Type B pancreatic cell (in vitro differentiated cells): ENCODE measurements at regions not wholly inside any gene's neighbourhood (a gene's known extent, or its start where the extent isn't known, plus 50 kb on each side); places are given as distances from the start of the nearest gene placed in this dataset.

Source experiments
- DNase-seq: peaks from one replicate; pipeline ENCODE4 v3.0.0; 2021; ENCODE audit warnings: mixed read lengths; ENCODE audit not compliant: unreplicated experiment; ENCODE audit errors: extremely low spot score
- H3K27ac Mint-ChIP-seq: 2 replicates; pipeline ENCODE4 v1.8.0; 2021; ENCODE audit warnings: mild to moderate bottlenecking, mixed read lengths
- H3K27me3 Mint-ChIP-seq: 2 replicates; pipeline ENCODE4 v1.8.0; 2021; ENCODE audit warnings: mixed read lengths
- H3K36me3 Mint-ChIP-seq: 2 replicates; pipeline ENCODE4 v1.8.0; 2021; ENCODE audit warnings: mixed read lengths
- H3K4me1 Mint-ChIP-seq: one replicate; pipeline ENCODE4 v1.8.0; 2021; ENCODE audit warnings: mixed read lengths; ENCODE audit not compliant: unreplicated experiment
- H3K4me3 Mint-ChIP-seq: 2 replicates; pipeline ENCODE4 v1.8.0; 2021; ENCODE audit warnings: mild to moderate bottlenecking, mixed read lengths
- H3K9me3 Mint-ChIP-seq: 2 replicates; pipeline ENCODE4 v1.8.0; 2021; ENCODE audit warnings: mixed read lengths
- TF ChIP-seq, protein P1 (sequence below): fragments of 200-600 bp; sonication (generic); conservative IDR thresholded peaks from 2 replicates; pipeline ENCODE4 v1.5.0; 2021; ENCODE audit warnings: antibody characterized with exemption, mild to moderate bottlenecking

DNA sequence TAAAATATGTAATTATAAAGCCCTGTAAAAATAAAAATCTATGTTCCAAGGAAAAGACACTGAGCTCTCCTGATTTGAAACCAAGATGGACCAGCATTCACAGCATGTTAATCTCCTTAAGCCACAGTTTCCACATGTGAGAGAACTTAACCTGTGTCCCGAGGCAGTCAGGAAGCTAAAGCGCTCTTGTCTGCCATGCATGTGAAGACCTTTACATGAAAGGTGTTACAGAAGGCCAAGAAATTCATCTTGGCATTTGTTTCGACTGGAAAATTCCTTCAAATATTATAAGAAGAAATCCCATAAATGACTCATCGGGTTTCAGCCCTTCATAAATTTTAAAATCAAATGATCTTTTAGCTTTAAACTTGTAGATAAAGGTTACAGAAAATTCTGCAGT, 328.6 kb downstream of the CDH2 start:
- H3K4me3 Mint-ChIP-seq = no peak overlapping the region
- TF ChIP-seq, protein P1, sequence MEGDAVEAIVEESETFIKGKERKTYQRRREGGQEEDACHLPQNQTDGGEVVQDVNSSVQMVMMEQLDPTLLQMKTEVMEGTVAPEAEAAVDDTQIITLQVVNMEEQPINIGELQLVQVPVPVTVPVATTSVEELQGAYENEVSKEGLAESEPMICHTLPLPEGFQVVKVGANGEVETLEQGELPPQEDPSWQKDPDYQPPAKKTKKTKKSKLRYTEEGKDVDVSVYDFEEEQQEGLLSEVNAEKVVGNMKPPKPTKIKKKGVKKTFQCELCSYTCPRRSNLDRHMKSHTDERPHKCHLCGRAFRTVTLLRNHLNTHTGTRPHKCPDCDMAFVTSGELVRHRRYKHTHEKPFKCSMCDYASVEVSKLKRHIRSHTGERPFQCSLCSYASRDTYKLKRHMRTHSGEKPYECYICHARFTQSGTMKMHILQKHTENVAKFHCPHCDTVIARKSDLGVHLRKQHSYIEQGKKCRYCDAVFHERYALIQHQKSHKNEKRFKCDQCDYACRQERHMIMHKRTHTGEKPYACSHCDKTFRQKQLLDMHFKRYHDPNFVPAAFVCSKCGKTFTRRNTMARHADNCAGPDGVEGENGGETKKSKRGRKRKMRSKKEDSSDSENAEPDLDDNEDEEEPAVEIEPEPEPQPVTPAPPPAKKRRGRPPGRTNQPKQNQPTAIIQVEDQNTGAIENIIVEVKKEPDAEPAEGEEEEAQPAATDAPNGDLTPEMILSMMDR = no peak
- no peaks in the 10 kb centered on the region for H3K4me1 Mint-ChIP-seq
- no peaks in the 10 kb centered on the region for H3K27me3 Mint-ChIP-seq
- DNase-seq = no peak
- H3K27ac Mint-ChIP-seq = no peak overlapping the region
- H3K36me3 Mint-ChIP-seq = no peaks in the 10 kb centered on the region
- H3K9me3 Mint-ChIP-seq = no peaks in the 10 kb centered on the region

DNA sequence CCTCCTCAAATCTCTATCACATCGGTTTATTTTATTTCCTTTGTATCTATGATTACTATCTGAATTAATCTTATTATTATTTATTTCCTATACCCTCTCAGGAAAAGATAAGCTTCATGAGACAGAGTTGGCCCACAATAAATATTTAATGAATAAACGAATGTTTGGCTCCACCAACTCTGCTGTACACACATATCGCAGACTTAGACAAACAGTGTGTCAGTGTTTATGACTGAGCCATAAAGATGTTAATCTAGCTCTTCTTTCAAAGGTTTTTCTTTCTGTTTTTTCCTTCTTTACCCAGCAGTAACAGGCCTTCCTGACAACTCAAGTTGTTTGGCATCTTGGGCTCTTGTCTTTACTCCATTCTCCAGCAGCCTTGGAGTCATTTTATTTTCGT, 329.5 kb downstream of the CDH2 start:
- no peak for DNase-seq
- no peaks in the 10 kb centered on the region for H3K4me1 Mint-ChIP-seq
- no peaks in the 10 kb centered on the region for H3K27me3 Mint-ChIP-seq
- TF ChIP-seq, protein P1 = no peak
- no peaks in the 10 kb centered on the region for H3K36me3 Mint-ChIP-seq
- H3K27ac Mint-ChIP-seq = no peak overlapping the region
- H3K4me3 Mint-ChIP-seq = no peak overlapping the region
- H3K9me3 Mint-ChIP-seq = no peaks in the 10 kb centered on the region

DNA sequence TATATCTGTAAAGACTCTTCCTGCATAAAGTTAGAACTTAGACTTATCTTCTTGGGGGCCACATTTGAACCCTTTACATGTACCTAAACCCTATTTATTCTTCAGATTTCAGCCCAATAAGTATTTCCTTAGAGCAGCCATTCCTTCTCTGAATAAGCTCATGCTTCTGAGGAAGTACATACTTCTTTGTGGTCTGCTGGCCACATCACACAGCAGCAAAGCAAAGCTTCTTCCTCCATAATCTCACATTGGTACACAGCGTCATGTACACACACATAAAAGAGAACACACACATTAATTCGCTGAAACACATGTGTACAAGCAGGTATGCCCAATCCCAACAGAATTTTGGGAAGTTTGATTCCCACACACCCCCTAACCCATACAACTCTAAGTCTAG, 331.0 kb downstream of the CDH2 start:
- TF ChIP-seq, protein P1 = no peak
- Mint-ChIP-seq H3K4me3 (no peak overlapping the region), H3K27me3 (no peaks in the 10 kb centered on the region), H3K36me3 (no peaks in the 10 kb centered on the region), H3K9me3 (no peaks in the 10 kb centered on the region), H3K27ac (no peak overlapping the region), H3K4me1 (no peaks in the 10 kb centered on the region)
- no peak for DNase-seq

DNA sequence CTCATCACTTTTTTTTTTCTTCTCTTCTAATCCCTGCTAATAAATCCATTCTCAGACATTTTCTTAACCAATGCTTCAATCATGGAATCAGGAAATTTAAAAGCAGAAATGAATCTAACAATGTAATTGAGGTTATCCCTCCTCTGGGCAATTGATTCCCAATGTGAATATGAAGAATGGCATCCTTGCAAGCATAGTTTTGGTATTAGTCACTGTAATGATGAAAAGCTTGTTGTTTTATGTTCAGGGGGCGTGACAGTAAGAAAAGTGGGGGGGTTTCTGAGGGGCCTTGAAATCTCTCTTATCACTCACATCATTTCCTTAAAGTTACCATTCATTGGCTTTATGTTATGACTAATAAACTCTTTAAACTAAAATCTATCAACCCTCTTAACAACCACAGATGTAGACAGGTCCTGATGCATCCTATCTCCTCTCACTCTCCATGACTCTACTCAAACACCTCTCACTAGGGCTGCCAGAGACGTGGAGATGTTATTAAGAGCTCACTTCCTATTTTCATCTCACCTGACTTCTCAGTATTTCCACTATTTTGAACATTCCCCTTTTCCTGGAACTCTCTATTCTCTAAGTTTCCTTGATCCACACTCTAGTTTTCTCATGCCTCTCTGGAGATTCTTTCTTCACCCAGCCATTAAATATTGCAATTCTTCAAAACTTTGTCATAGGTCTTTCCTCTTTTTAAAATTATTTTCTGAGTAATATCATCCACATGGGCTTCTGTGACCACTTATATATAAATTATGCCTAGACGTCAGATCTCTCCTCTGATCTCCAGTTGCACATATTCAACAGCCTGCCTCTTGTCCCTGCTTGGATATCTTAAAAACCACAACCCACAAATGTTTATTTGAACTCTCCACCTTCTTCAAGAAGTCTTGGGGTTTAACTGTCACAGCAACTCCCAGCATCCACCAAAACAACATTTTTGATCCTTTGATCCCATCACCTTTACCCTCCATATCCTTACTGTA, 332.9 kb downstream of the CDH2 start:
- H3K4me1 Mint-ChIP-seq = no peaks in the 10 kb centered on the region
- H3K27me3 Mint-ChIP-seq = no peaks in the 10 kb centered on the region
- DNase-seq = no peak
- no peak overlapping the region for H3K27ac Mint-ChIP-seq
- no peak overlapping the region for H3K4me3 Mint-ChIP-seq
- H3K9me3 Mint-ChIP-seq = no peaks in the 10 kb centered on the region
- no peaks in the 10 kb centered on the region for H3K36me3 Mint-ChIP-seq
- TF ChIP-seq, protein P1 = no peak

DNA sequence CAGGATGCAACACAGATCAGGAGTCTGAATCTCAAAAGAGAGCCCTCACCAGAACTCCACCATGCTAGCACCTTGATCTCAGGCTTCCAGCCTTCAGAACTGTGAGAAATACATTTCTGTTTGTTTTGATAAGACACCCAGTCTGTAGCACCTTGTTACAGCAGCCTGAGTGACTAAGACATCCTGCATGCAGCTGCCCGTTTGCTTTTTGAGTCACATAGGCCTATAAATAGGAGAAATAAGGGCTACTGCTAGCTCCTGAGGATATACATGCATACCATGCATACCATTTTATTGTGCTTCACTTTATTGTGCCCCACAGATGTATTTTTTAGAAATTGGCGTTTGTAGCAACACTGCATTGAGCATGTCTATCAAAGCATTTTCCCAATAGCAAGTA, 337.8 kb downstream of the CDH2 start:
- no peak overlapping the region for H3K27ac Mint-ChIP-seq
- no peaks in the 10 kb centered on the region for H3K9me3 Mint-ChIP-seq
- H3K4me3 Mint-ChIP-seq = no peak overlapping the region
- TF ChIP-seq, protein P1 = no peak
- H3K27me3 Mint-ChIP-seq = no peaks in the 10 kb centered on the region
- DNase-seq = no peak
- H3K36me3 Mint-ChIP-seq = no peaks in the 10 kb centered on the region
- no peaks in the 10 kb centered on the region for H3K4me1 Mint-ChIP-seq
